HepG2 (cell line): ENCODE measurements at regions not wholly inside any gene's neighbourhood (a gene's known extent, or its start where the extent isn't known, plus 50 kb on each side); places are given as distances from the start of the nearest gene placed in this dataset.

ENCODE experiments used
- ATAC-seq: fragments of 200-7000 bp; cut with Tn5 transposase; 3 replicates; pipeline ENCODE4 v1.9.1; 2020; ENCODE audit warnings: mild to moderate bottlenecking, moderate library complexity
- BruUV-seq: library from RNA; stranded (reverse); fragments of 400-500 nt; replicated peaks from 2 replicates; lab custom pipeline; 2021; lab: Mats Ljungman, UMichigan
- CTCF ChIA-PET: fragments of 300-600 bp; formaldehyde crosslinking; extraction: SDS; loops from one replicate; lab custom pipeline; 2021; ENCODE audit warnings: low total read pairs, inconsistent platforms, low intra/inter-chr PET ratio; lab: Yijun Ruan, JAX
- POLR2A ChIA-PET: fragments of 350-600 bp; sonication (Branson Sonifier 250); formaldehyde crosslinking; loops from one replicate; lab custom pipeline; 2020; ENCODE audit warnings: antibody characterized with exemption, inconsistent platforms; lab: Yijun Ruan, JAX
- DNase-seq: peaks from one replicate; pipeline ENCODE4 v3.0.0-alpha.2; 2015; ENCODE audit warnings: low spot score
- FAIRE-seq: peaks from 3 replicates; lab custom pipeline; 2011; peaks lifted over from hg19 to GRCh38; lab: Jason Lieb, UNC
- H2AFZ ChIP-seq: one replicate; pipeline ENCODE4 v1.6.1; 2011; ENCODE audit warnings: low read length, inconsistent platforms
- H3K27ac ChIP-seq: fragments of 300-600 bp; 3 replicates; pipeline ENCODE4 v1.8.0; 2011; ENCODE audit warnings: mixed run types, mild to moderate bottlenecking, mixed read lengths, low read length, inconsistent platforms; ENCODE audit not compliant: insufficient read depth; ENCODE audit errors: extremely low read length
- H3K27me3 ChIP-seq, 2 experiments: fragments of 200-600 bp in 1 of 2; 2 replicates in 1 of 2; 3 replicates in 1 of 2; pipeline versions ENCODE4 v1.6.0 to v1.8.0; 2011; ENCODE audit warnings: low read length in 2 of 2, mild to moderate bottlenecking in 2 of 2, moderate library complexity in 2 of 2, inconsistent platforms in 1 of 2; ENCODE audit not compliant: insufficient read depth in 2 of 2, control insufficient read depth in 1 of 2
- H3K36me3 ChIP-seq, 2 experiments: fragments of 200-600 bp in 1 of 2; replicated peaks in 1 of 2; 2 replicates in 1 of 2; 3 replicates in 1 of 2; pipeline versions ENCODE4 v1.5.1 to v1.8.0; 2011; ENCODE audit warnings: low read length in 2 of 2, inconsistent platforms in 1 of 2; ENCODE audit not compliant: insufficient read depth in 2 of 2, control insufficient read depth in 1 of 2
- H3K4me1 ChIP-seq: 2 replicates; pipeline ENCODE4 v1.5.1; 2012; ENCODE audit warnings: low read length, inconsistent platforms; ENCODE audit not compliant: insufficient read depth
- H3K4me2 ChIP-seq: 2 replicates; pipeline ENCODE4 v1.6.0; 2011; ENCODE audit warnings: low read depth, low read length, inconsistent platforms
- H3K4me3 ChIP-seq, 3 experiments: fragments of 200-600 bp in 1 of 3; sonication (generic), shearing (Covaris generic) in 1 of 3; replicated peaks in 1 of 3; 2 replicates each; pipeline ENCODE4 v1.5.1; 2011 to 2016; ENCODE audit warnings: low read length in 3 of 3, inconsistent platforms in 2 of 3, low read depth in 2 of 3, mild to moderate bottlenecking in 2 of 3, control low read depth in 1 of 3, mixed read lengths in 1 of 3; ENCODE audit not compliant: insufficient read depth in 1 of 3
- H3K79me2 ChIP-seq: one replicate; pipeline ENCODE4 v1.6.1; 2011; ENCODE audit warnings: low read length, inconsistent platforms; ENCODE audit not compliant: insufficient read depth
- H3K9ac ChIP-seq: 2 replicates; pipeline ENCODE4 v1.6.0; 2011; ENCODE audit warnings: mild to moderate bottlenecking, low read depth, low read length, inconsistent platforms; ENCODE audit not compliant: insufficient read depth
- H3K9me3 ChIP-seq: 2 replicates; pipeline ENCODE4 v1.5.1; 2012; ENCODE audit warnings: mild to moderate bottlenecking, low read length
- H4K20me1 ChIP-seq: 2 replicates; pipeline ENCODE4 v1.6.0; 2011; ENCODE audit warnings: inconsistent platforms, mild to moderate bottlenecking, low read length, moderate library complexity; ENCODE audit not compliant: insufficient read depth
- AGO1 ChIP-seq: fragments of 200-400 bp; formaldehyde crosslinking; IDR thresholded peaks from 2 replicates; pipeline ENCODE4 v1.6.1; 2017; ENCODE audit warnings: mild to moderate bottlenecking, low read depth, low read length, moderate library complexity; ENCODE audit not compliant: poor library complexity, severe bottlenecking
- ARID2 ChIP-seq: sonication (generic); formaldehyde crosslinking; IDR thresholded peaks from 2 replicates; pipeline ENCODE4 v1.8.1; 2022; ENCODE audit warnings: mild to moderate bottlenecking, missing genetic modification reagents, borderline replicate concordance
- CBX1 ChIP-seq: IDR thresholded peaks from one replicate; pipeline ENCODE4 v1.6.1; 2016; ENCODE audit warnings: antibody characterized with exemption, low read depth
- FIP1L1 ChIP-seq: fragments of 200-400 bp; formaldehyde crosslinking; IDR thresholded peaks from 2 replicates; pipeline ENCODE4 v1.6.1; 2018; ENCODE audit warnings: low read depth, mild to moderate bottlenecking, low read length, moderate library complexity, borderline replicate concordance; ENCODE audit not compliant: insufficient read depth
- IKZF1 ChIP-seq: fragments of 450-650 bp; IDR thresholded peaks from 2 replicates; pipeline ENCODE4 v1.7.1; 2016
- KLF11 ChIP-seq: IDR thresholded peaks from 2 replicates; pipeline ENCODE4 v1.6.1; 2016; ENCODE audit warnings: missing compliant biosample characterization
- MYPOP ChIP-seq: sonication (generic); formaldehyde crosslinking; IDR thresholded peaks from 2 replicates; pipeline ENCODE4 v1.8.1; 2023; ENCODE audit warnings: mild to moderate bottlenecking, moderate library complexity, missing genetic modification reagents
- NCOA1 ChIP-seq: sonication (generic); formaldehyde crosslinking; IDR thresholded peaks from 2 replicates; pipeline ENCODE4 v1.9.0; 2021; ENCODE audit warnings: missing genetic modification reagents
- RORA ChIP-seq: sonication (generic); formaldehyde crosslinking; IDR thresholded peaks from 2 replicates; pipeline ENCODE4 v1.5.0; 2020; ENCODE audit warnings: mild to moderate bottlenecking, missing genetic modification reagents, moderate library complexity
- SALL1 ChIP-seq: sonication (generic); formaldehyde crosslinking; IDR thresholded peaks from 2 replicates; pipeline ENCODE4 v1.8.0; 2022; ENCODE audit warnings: mild to moderate bottlenecking, missing genetic modification reagents
- SNAPC2 ChIP-seq: sonication (generic); formaldehyde crosslinking; IDR thresholded peaks from 2 replicates; pipeline ENCODE4 v1.8.1; 2022; ENCODE audit warnings: mild to moderate bottlenecking, missing genetic modification reagents
- TAF15 ChIP-seq: fragments of 200-400 bp; formaldehyde crosslinking; IDR thresholded peaks from one replicate; pipeline ENCODE4 v1.6.1; 2018; ENCODE audit warnings: mild to moderate bottlenecking, low read depth, low read length; ENCODE audit not compliant: poor library complexity, severe bottlenecking
- TEAD2 ChIP-seq: sonication (generic); formaldehyde crosslinking; IDR thresholded peaks from 2 replicates; pipeline ENCODE4 v1.9.0; 2021; ENCODE audit warnings: missing genetic modification reagents
- ZBTB14 ChIP-seq: sonication (generic); formaldehyde crosslinking; IDR thresholded peaks from 2 replicates; pipeline ENCODE4 v1.4.0; 2020; ENCODE audit warnings: missing genetic modification reagents
- ZGPAT ChIP-seq: IDR thresholded peaks from 2 replicates; pipeline ENCODE4 v1.6.1; 2016; ENCODE audit warnings: mild to moderate bottlenecking
- ZNF333 ChIP-seq: sonication (generic); formaldehyde crosslinking; IDR thresholded peaks from 2 replicates; pipeline ENCODE4 v1.4.0; 2020; ENCODE audit warnings: mild to moderate bottlenecking, missing genetic modification reagents, borderline replicate concordance
- ZNF382 ChIP-seq: sonication (generic); formaldehyde crosslinking; IDR thresholded peaks from 2 replicates; pipeline ENCODE4 v1.5.0; 2020; ENCODE audit warnings: missing genetic modification reagents, mild to moderate bottlenecking, borderline replicate concordance
- ZNF496 ChIP-seq: sonication (generic); formaldehyde crosslinking; IDR thresholded peaks from 2 replicates; pipeline ENCODE4 v1.8.1; 2023; ENCODE audit warnings: mild to moderate bottlenecking, moderate library complexity, missing genetic modification reagents; ENCODE audit not compliant: insufficient replicate concordance
- ZNF720 ChIP-seq: sonication (generic); formaldehyde crosslinking; IDR thresholded peaks from 2 replicates; pipeline ENCODE4 v1.4.0; 2020; ENCODE audit warnings: missing genetic modification reagents
- ZNF761 ChIP-seq: sonication (generic); formaldehyde crosslinking; conservative IDR thresholded peaks from 2 replicates; pipeline ENCODE4 v1.4.0; 2020; ENCODE audit warnings: mild to moderate bottlenecking, missing genetic modification reagents
- WGBS: methylation state at CpG from one replicate; pipeline ENCODE4 v1.1.6; 2017; ENCODE audit warnings: low lambda C conversion rate; 5-methylcytosine and 5-hydroxymethylcytosine counted together
- in situ Hi-C: cut with HindIII; loops from 2 replicates; pipeline ENCODE4 v1.10.0; 2017; ENCODE audit warnings: low pct_unique_long_range_greater_than_20kb; ENCODE audit not compliant: extremely low pct_ligation_motif_present
- intact Hi-C: fragments of 100-400 bp; cut with micrococcal nuclease; formaldehyde crosslinking; loops from one replicate; pipeline ENCODE4 v1.10.0; 2022; ENCODE audit not compliant: unreplicated experiment

- ATAC-seq, result no peak
- FAIRE-seq, result no peak
- no CpG with 5 or more reads among the region's 3 CpGs for WGBS
Measured at GRCh38 chr15:86016750-86017149, 62.9 kb upstream of the AGBL1 start.

GRCh38 chr15:86018679-86019078 lies 61.0 kb upstream of the AGBL1 start:
- no peaks in the 10 kb centered on the region for H4K20me1 ChIP-seq
- no peak for FAIRE-seq
- no peak for ATAC-seq
- no peaks in the 10 kb centered on the region for H3K27me3 ChIP-seq
- H3K27ac ChIP-seq, result no peak overlapping the region
- no peak overlapping the region for H2AFZ ChIP-seq
- H3K4me1 ChIP-seq, result peaks cover 19% of the 10 kb centered on the region
- no peak overlapping the region for H3K9ac ChIP-seq
- DNase-seq, result no peak
- no TSS peak for BruUV-seq
- 32% methylated on average over 4 of the region's 5 CpGs for WGBS
- H3K4me2 ChIP-seq, result no peak overlapping the region
- ChIA-PET POLR2A (no interaction called here), CTCF (no interaction called here)
- in situ Hi-C loops, result no loop called here
- intact Hi-C loops, result no loop called here
- H3K4me3 ChIP-seq, result no peak overlapping the region
- H3K9me3 ChIP-seq, result no peaks in the 10 kb centered on the region
- no peaks in the 10 kb centered on the region for H3K79me2 ChIP-seq
- H3K36me3 ChIP-seq, result no peaks in the 10 kb centered on the region
- no peak for TF ChIP-seq ZNF382
- TF ChIP-seq ZNF720 (CRISPR knock-in tag), result no peak
- TF ChIP-seq SNAPC2 (CRISPR knock-in tag), result no peak
- TF ChIP-seq TEAD2 (CRISPR knock-in tag), result no peak
- no peak for TF ChIP-seq SALL1 (CRISPR knock-in tag)
- no peak for TF ChIP-seq ZNF333
- no peak for TF ChIP-seq ZNF761
- TF ChIP-seq IKZF1, result no peak
- TF ChIP-seq MYPOP (CRISPR knock-in tag), result no peak
- no peak for TF ChIP-seq CBX1
- no peak for TF ChIP-seq RORA
- no peak for TF ChIP-seq ZBTB14

More at GRCh38 chr15:86016750-86017149, 62.9 kb upstream of the AGBL1 start:
- Histone ChIP-seq H3K4me3 (no peak overlapping the region), H3K36me3 (no peaks in the 10 kb centered on the region), H3K4me2 (no peak overlapping the region), H2AFZ (no peak overlapping the region), H3K9ac (no peak overlapping the region), H3K79me2 (no peaks in the 10 kb centered on the region), H3K9me3 (no peaks in the 10 kb centered on the region), H3K4me1 (peaks cover 19% of the 10 kb centered on the region), H3K27ac (no peak overlapping the region), H3K27me3 (no peaks in the 10 kb centered on the region), H4K20me1 (no peaks in the 10 kb centered on the region)
- in situ Hi-C loops (no loop called here), intact Hi-C loops (no loop called here)
- DNase-seq, result no peak
- POLR2A ChIA-PET, result no interaction called here
- BruUV-seq, result no TSS peak
- CTCF ChIA-PET, result no interaction called here
- no peak for TF ChIP-seq NCOA1 (CRISPR knock-in tag)
- TF ChIP-seq ZNF496 (CRISPR knock-in tag), result no peak
- TF ChIP-seq FIP1L1, result no peak
- TF ChIP-seq KLF11 (CRISPR knock-in tag), result no peak
- TF ChIP-seq RORA, result no peak
- no peak for TF ChIP-seq ARID2 (CRISPR knock-in tag)
- no peak for TF ChIP-seq TAF15
- no peak for TF ChIP-seq ZGPAT (CRISPR knock-in tag)
- TF ChIP-seq AGO1, result no peak
